HepG2 (cell line): ENCODE measurements at regions not wholly inside any gene's neighbourhood (a gene's known extent, or its start where the extent isn't known, plus 50 kb on each side); places are given as distances from the start of the nearest gene placed in this dataset.

Source experiments
- ATAD3A ChIP-seq: sonication (generic); formaldehyde crosslinking; IDR thresholded peaks from 2 replicates; pipeline ENCODE4 v1.4.0; 2020; ENCODE audit warnings: missing genetic modification reagents
- CBX1 ChIP-seq: IDR thresholded peaks from one replicate; pipeline ENCODE4 v1.6.1; 2016; ENCODE audit warnings: antibody characterized with exemption, low read depth
- CENPX ChIP-seq: sonication (generic); formaldehyde crosslinking; IDR thresholded peaks from 2 replicates; pipeline ENCODE4 v1.9.0; 2021; ENCODE audit warnings: mild to moderate bottlenecking, missing genetic modification reagents, moderate library complexity
- GPN1 ChIP-seq: sonication (generic); formaldehyde crosslinking; IDR thresholded peaks from 2 replicates; pipeline ENCODE4 v1.5.1; 2020; ENCODE audit warnings: missing genetic modification reagents, borderline replicate concordance
- HHEX ChIP-seq: IDR thresholded peaks from 2 replicates; pipeline ENCODE4 v1.6.1; 2016; ENCODE audit warnings: control low read depth
- HMG20A ChIP-seq: IDR thresholded peaks from 2 replicates; pipeline ENCODE4 v1.6.1; 2016; ENCODE audit warnings: borderline replicate concordance
- KDM3A ChIP-seq: IDR thresholded peaks from 2 replicates; pipeline ENCODE4 v1.6.1; 2018; ENCODE audit warnings: low read depth, missing compliant biosample characterization
- NFRKB ChIP-seq: fragments of 450-650 bp; IDR thresholded peaks from 2 replicates; pipeline ENCODE4 v1.6.1; 2017
- PHB2 ChIP-seq: fragments of 450-650 bp; IDR thresholded peaks from 2 replicates; pipeline ENCODE4 v1.6.1; 2018; ENCODE audit not compliant: partially characterized antibody
- PRMT3 ChIP-seq: sonication (generic); formaldehyde crosslinking; IDR thresholded peaks from 2 replicates; pipeline ENCODE4 v1.8.1; 2022; ENCODE audit warnings: low read depth, mild to moderate bottlenecking, moderate library complexity, missing genetic modification reagents, borderline replicate concordance
- RERE ChIP-seq: IDR thresholded peaks from 2 replicates; pipeline ENCODE4 v1.6.1; 2016; ENCODE audit warnings: low read depth, missing genetic modification reagents, missing compliant biosample characterization
- SOX13 ChIP-seq, 3 experiments: fragments of 450-650 bp in 1 of 3; sonication (generic) in 1 of 3; formaldehyde crosslinking in 1 of 3; IDR thresholded peaks in 2 of 3; conservative IDR thresholded peaks in 1 of 3; 2 replicates each; pipeline versions ENCODE4 v1.5.0 to v1.6.1; 2016 to 2020; ENCODE audit warnings: antibody characterized with exemption in 1 of 3, mild to moderate bottlenecking in 1 of 3, missing compliant biosample characterization in 1 of 3, missing genetic modification reagents in 1 of 3, moderate library complexity in 1 of 3
- TARDBP ChIP-seq: sonication (generic); formaldehyde crosslinking; IDR thresholded peaks from 2 replicates; pipeline ENCODE4 v1.8.0; 2022; ENCODE audit warnings: mild to moderate bottlenecking, missing genetic modification reagents
- ZNF205 ChIP-seq: IDR thresholded peaks from 2 replicates; pipeline ENCODE4 v1.6.1; 2018; ENCODE audit warnings: missing biosample characterization, missing genetic modification reagents
- ZNF414 ChIP-seq: sonication (generic); formaldehyde crosslinking; IDR thresholded peaks from 2 replicates; pipeline ENCODE4 v1.5.0; 2020; ENCODE audit warnings: missing genetic modification reagents
- ZNF780A ChIP-seq: sonication (generic); formaldehyde crosslinking; IDR thresholded peaks from 2 replicates; pipeline ENCODE4 v1.8.0; 2022; ENCODE audit warnings: mild to moderate bottlenecking, missing genetic modification reagents, moderate library complexity
- TF ChIP-seq, protein P1 (sequence below): sonication (generic); formaldehyde crosslinking; IDR thresholded peaks from 2 replicates; pipeline ENCODE4 v1.8.1; 2023; ENCODE audit warnings: mild to moderate bottlenecking, missing genetic modification reagents
- TF ChIP-seq, protein P2 (sequence below): sonication (generic); formaldehyde crosslinking; IDR thresholded peaks from 2 replicates; pipeline ENCODE4 v1.4.0; 2020; ENCODE audit warnings: mild to moderate bottlenecking, missing genetic modification reagents
- TF ChIP-seq, protein P3 (sequence below): sonication (generic); formaldehyde crosslinking; conservative IDR thresholded peaks from 2 replicates; pipeline ENCODE4 v1.8.1; 2023; ENCODE audit warnings: missing genetic modification reagents

DNA sequence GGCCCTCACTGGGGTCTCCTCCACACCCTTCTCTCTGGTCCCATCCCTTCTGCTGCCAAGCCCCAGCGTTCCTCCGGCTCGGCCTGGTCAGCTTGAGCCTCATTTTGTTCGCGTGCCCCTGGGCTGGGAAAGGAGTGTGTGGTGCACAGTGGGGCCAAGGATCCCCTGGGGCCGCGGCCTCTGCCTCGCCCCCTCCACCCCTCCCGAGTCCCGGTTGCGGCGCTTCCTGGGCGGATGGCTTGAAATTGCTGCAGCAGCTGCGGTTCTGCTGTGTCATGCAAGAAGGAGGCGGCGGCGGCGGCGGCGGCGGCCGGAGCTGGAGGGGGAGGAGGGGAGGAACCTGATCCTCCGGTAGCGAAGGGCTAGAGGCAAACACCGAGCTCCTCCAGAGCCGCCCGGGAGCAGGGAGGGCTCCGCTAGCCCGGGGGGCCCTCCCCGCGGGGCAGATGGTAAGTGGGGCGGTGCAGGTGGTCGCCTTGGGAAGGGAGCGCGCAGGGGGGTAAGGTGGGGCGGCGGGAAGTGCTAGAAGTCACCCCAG, 217.8 kb upstream of the MKLN1 start (continued):
- TF ChIP-seq ZNF780A (no peak), CENPX (CRISPR knock-in tag) (no peak), GPN1 (CRISPR knock-in tag) (no peak), ZNF414 (CRISPR knock-in tag) (no peak), HHEX (CRISPR knock-in tag) (no peak), RERE (no peak), TARDBP (peak; percentile 29; the same call in 1 of the 2 replicates), PHB2 (no peak), ATAD3A (no peak), NFRKB (no peak), CBX1 (no peak), SOX13 (IDR thresholded peaks at IDR 0.05) (no peak), SOX13 (CRISPR knock-in tag; conservative IDR thresholded peaks at IDR 0.05 in 1 of 2, IDR thresholded peaks at IDR 0.05 in 1 of 2) (0 out of 4 replicates have a peak, but pooled peaks of 1 of the 2 experiments have one; percentile 38), KDM3A (peak; percentile 72; the same call in 1 of the 2 replicates), HMG20A (CRISPR knock-in tag) (no peak; the same call in 1 of the 2 replicates), PRMT3 (no peak), ZNF205 (CRISPR knock-in tag) (no peak)
- TF ChIP-seq, protein P1, sequence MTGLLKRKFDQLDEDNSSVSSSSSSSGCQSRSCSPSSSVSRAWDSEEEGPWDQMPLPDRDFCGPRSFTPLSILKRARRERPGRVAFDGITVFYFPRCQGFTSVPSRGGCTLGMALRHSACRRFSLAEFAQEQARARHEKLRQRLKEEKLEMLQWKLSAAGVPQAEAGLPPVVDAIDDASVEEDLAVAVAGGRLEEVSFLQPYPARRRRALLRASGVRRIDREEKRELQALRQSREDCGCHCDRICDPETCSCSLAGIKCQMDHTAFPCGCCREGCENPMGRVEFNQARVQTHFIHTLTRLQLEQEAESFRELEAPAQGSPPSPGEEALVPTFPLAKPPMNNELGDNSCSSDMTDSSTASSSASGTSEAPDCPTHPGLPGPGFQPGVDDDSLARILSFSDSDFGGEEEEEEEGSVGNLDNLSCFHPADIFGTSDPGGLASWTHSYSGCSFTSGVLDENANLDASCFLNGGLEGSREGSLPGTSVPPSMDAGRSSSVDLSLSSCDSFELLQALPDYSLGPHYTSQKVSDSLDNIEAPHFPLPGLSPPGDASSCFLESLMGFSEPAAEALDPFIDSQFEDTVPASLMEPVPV (CRISPR knock-in tag): no peak; the same call in 1 of the 2 replicates
- TF ChIP-seq, protein P2, sequence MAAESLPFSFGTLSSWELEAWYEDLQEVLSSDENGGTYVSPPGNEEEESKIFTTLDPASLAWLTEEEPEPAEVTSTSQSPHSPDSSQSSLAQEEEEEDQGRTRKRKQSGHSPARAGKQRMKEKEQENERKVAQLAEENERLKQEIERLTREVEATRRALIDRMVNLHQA (CRISPR knock-in tag): no peak
- TF ChIP-seq, protein P3, sequence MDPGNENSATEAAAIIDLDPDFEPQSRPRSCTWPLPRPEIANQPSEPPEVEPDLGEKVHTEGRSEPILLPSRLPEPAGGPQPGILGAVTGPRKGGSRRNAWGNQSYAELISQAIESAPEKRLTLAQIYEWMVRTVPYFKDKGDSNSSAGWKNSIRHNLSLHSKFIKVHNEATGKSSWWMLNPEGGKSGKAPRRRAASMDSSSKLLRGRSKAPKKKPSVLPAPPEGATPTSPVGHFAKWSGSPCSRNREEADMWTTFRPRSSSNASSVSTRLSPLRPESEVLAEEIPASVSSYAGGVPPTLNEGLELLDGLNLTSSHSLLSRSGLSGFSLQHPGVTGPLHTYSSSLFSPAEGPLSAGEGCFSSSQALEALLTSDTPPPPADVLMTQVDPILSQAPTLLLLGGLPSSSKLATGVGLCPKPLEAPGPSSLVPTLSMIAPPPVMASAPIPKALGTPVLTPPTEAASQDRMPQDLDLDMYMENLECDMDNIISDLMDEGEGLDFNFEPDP (CRISPR knock-in tag): no peak
